ENCODE measurements at regions not wholly inside any gene's neighbourhood (a gene's known extent, or its start where the extent isn't known, plus 50 kb on each side); places are given as distances from the start of the nearest gene placed in this dataset.
A peak's percentile ranks its signal among the peaks of the same experiment; 100 is the strongest.

GRCh38 chr5:54927097-54927746 is 58.2 kb downstream of the ESM1 start:
- DNase-seq (ENCODE audit: low read depth), result no peak

- DNase-seq (ENCODE audit: low read depth), result no peak
Measured at GRCh38 chr5:54924487-54924886, 60.9 kb downstream of the ESM1 start.

- no peak for DNase-seq (ENCODE audit: low read depth)
Measured at GRCh38 chr5:54917323-54917722, 68.1 kb downstream of the ESM1 start.

DNA sequence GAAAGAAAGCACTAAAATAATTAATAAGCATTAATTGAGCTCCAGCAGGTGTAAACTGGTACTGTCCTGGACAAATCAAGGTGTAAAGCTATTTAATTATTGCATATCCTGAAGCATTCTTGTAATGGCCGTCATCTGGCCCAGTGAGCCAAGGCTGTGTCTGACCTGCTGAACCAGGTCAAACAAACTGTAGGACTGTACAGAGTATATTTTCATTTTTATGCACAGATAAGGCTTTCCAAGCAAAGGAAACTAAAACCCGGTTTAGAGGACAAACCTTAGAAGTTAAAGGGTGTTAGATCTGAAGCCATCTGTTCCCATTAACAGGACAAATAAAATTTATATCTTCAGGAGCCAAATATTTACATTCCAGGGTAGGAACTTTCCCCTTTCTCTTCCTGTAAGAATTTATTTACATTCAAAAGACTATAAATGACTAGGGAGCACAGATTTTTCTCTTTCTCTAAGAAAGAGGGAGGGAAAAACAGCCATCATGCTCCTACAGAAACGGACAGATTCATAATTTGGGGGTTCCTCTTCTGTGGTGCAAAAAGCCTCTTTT is 69.8 kb downstream of the ESM1 start:
- no peak for DNase-seq (ENCODE audit: low read depth)

GRCh38 chr5:54912021-54912420 is 73.4 kb downstream of the ESM1 start:
- peak; percentile 32 for DNase-seq (ENCODE audit: low read depth)

DNA sequence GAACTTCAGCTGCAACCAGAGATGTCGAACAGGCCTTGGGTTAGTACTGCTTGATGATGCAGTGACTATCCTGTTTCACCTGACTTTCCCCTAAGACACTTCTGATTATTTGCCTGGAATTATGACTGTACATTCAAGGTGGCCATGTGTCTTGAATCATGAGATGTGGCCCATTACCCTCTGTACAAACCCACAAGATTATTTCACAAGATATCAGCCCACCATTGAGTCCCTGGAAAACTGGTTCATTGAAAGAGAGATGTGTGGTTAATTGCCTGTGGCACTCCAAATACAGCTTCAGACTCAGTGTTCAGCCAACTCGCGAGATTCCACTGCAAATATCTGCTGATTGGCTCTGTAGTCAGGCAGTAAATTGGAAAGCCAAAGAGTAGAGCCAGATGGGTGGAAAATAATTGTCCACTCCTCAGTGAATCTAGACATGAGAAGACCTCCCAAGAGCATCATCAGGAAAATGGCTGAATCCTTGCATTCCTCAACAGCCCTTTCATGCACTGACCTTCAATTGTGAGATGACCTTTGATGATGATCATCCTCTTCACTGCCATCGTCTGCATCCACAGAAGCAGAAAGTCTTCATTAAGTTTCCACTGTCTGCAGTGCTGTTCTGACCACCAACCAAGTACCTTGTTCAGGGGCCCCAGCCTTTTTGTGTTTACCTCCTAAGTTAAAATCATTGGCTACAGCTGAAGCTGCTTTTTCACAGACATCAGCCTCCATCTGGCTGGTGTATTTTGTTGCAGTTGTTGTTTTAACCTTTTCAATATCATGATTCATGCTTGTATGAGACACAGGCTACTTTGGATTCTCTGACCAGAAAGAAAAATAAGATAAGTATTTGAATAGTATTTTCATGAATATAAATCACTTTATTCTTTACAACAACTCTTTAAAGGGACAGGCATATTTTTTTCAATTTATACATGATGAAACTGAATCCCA is 75.2 kb downstream of the ESM1 start:
- DNase-seq (ENCODE audit: low read depth), result peak; percentile 86

- DNase-seq (ENCODE audit: low read depth), result no peak
Measured at GRCh38 chr5:54908774-54909525, 76.4 kb downstream of the ESM1 start.

GRCh38 chr5:54905942-54906537 is 79.4 kb downstream of the ESM1 start:
- DNase-seq (ENCODE audit: low read depth), result peak; percentile 80

DNA sequence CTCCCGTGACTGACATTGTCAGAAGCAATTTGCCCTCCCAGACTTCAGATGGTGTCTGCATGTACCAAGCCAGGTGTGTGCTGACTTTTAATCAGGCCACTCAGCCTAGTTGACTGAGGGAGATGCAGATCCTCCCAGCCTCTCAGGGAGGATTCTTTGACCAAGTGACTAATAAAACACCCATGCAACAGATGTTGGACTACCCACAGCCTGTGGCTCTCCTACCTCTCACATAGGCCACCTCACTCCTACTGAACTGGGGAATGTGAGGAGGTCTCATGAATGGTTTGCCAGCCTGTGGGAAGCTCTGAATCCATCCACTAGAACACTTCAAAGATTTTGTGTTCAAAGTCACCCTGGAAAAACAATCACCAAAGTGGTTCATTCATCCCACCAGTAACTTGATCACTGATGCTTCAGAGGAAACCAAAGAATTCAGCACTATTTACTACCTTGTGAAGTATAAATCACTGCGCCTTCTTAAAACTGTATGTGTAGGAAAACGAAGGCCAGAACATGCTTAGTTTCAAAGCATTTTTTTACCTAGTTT is 80.1 kb downstream of the ESM1 start:
- DNase-seq (ENCODE audit: low read depth), result no peak

DNA sequence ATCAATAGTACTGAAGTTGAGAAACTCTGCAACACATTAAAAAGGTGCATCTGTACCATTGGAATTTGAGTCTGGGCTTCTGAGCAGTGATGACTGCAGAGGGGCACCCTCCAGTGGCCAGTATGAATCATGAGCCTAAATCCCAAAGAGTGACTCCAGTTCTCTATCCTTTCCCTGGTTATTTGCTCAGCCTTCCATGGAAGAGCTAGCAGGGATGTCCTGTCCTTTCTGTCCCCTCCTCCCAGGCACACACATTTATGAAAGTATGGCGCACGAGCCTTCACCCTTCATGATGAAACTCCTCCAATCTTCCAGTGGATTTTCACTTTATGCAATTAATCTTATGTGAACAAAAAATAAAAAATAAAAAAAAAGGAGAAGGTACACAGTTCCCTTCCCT is 81.0 kb downstream of the ESM1 start:
- DNase-seq (ENCODE audit: low read depth), result peak; percentile 66

DNA sequence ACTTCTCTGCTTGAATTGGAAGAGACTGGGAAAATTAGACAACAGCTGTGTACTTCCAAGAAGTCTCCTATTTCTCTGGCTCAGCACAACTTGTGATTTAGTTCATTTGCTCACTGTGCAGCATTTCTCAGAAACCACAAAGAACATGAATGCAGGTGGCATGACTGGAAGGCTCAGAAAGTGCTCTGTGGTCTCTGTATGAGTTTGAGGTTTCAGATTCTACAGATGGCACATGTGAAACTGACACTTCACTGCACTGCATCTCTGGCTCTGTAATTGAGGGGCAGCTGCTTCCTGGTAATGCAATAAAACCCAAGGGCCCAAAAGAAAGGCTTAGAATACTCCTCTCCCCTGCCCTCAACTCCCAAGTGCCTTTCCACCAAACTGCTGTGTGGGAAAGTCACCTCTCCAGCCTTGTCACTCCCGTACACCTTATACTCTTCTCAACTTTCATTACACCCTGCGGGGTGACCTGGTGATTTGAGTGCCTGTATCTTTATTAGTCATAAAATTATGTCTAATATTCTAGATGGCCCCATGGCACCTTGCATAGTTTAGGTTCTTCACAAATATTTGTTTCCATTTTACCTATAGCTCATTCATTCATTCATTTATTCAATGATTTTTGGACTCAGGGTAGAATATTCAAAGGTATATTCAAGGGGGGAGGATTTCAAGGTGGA is 82.5 kb downstream of the ESM1 start:
- DNase-seq (ENCODE audit: low read depth), result peak; percentile 88

DNA sequence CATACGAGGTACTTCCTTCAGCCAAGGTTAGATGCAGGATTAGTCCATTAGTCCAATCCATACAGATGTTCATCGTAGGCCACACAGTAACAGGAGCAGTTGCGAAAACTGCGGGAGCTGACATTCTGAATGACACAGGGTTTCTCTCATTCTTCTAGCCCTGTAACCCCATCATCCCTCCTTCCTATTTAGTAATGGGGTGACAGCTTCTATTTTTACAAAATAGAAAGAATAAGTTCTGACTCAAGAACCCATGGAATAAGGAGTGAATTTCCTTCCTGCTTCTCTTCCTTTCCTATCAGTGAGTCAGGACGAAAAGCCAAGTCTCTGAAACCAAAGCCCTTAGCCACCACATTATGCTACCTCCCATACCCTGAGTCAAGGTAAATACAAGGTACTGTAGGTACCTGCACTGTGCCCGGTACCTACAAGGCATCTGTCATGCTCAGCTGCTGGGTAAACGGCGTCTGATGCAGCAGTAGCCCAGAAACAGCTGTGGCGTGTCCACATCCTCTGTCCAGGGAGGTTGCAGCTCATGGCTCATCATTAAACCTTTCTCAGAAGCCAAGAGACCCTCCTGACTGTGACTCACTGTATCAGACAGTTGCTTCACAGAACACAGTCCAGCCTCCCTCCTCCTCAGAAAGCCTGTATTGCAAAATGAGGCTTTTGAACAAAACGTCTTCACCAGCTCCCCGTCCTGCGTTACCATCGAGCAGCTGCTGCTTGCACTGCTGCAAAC is 84.2 kb downstream of the ESM1 start:
- DNase-seq (ENCODE audit: low read depth), result peak; percentile 97

- no peak for DNase-seq (ENCODE audit: low read depth)
Measured at GRCh38 chr5:54897001-54897400, 88.4 kb downstream of the ESM1 start.

DNA sequence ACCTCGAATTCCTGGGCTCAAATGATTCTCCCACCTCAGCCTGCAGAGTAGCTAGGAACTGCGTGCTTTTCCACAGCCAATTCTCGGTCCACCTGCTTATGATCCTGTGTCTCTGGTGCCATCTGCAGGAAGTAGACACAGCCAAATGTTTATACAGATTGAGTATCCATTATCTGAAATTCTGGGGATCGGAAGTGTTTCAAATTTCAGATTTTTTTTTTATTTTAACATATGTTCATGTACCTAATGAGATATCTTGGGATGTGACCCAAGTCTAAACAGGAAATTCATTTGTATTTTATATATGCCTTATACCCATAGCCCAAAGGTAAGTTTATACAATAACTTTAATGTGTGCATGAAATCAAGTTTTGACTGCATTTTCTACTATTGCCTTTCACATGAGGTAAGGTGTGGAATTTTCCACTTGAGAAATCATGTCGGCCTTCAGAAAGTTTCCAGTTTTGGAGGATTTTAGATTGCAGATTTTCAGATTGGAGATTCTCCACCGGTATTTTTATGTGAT is 89.5 kb downstream of the ESM1 start:
- DNase-seq (ENCODE audit: low read depth), result peak; percentile 71

GRCh38 chr5:54894957-54895815 is 90.2 kb downstream of the ESM1 start:
- no peak for DNase-seq (ENCODE audit: low read depth)

- peak; percentile 76 for DNase-seq (ENCODE audit: low read depth)
Measured at GRCh38 chr5:54889826-54890225, 95.6 kb downstream of the ESM1 start.

- no peak for DNase-seq (ENCODE audit: low read depth)
Measured at GRCh38 chr5:54887663-54888062, 97.7 kb downstream of the ESM1 start.

- no peak for DNase-seq (ENCODE audit: low read depth)
Measured at GRCh38 chr5:54886866-54887265, 98.5 kb downstream of the ESM1 start.

- DNase-seq (ENCODE audit: low read depth), result no peak
Measured at GRCh38 chr5:54885636-54886035, 99.8 kb downstream of the ESM1 start.

Measured in iris pigment epithelial cell (primary cell).